GM19351 (cell line): ENCODE measurements at regions not wholly inside any gene's neighbourhood (a gene's known extent, or its start where the extent isn't known, plus 50 kb on each side); places are given as distances from the start of the nearest gene placed in this dataset.
"Not testable (repeated sequence)": the region's sequence is repeated elsewhere in the genome, so short reads cannot be mapped to it uniquely, and the experiment has no call there.

Experiments used
- ATAC-seq: cut with Tn5 transposase; IDR thresholded peaks from one replicate; pipeline ENCODE4 v1.9.1; 2021; ENCODE audit warnings: mild to moderate bottlenecking, moderate library complexity; ENCODE audit not compliant: unreplicated experiment

DNA sequence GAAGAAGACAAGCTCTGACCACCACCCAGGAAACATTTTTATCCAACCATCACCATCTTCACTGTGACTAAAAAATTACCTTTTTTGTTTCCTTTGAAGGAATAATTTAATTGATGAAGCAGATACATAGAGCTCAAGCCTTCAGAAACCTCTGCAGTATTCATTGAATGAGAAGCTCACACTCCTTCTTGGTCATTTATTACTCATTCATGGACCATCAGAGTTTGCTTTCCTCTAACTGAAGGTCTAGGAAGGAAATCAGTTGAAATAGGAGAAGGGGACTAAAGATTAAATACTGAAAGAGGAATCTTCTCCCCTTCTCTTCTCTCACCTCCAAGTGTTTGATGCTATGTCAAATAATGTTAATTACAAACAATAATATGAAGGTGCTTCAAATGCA is 290.6 kb upstream of the KLF3 start:
- no peak for ATAC-seq

GRCh38 chr4:38377195-38377594 is 286.8 kb upstream of the KLF3 start:
- ATAC-seq = no peak

- ATAC-seq = no peak
Observed at GRCh38 chr4:38378478-38378877, 285.5 kb upstream of the KLF3 start.

DNA sequence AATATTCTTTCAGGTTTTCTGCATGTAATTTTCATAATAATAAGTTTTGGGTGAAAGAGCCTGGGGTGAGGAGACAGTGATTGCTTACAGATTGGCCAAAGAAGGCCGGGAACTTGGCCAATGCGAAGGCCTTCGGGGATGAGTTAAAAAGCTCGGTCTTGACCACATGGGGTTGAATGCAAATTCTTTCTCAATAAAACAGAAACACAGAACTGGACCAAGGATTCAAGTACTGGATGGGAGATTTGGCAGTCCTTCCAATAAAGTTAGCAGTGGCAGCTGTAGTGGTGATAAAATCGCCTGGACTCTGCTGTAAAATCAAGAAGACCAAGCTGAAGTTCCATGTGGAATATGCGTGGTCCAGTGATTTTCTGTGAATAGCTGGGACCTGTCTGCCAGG is 282.2 kb upstream of the KLF3 start:
- ATAC-seq = no peak

DNA sequence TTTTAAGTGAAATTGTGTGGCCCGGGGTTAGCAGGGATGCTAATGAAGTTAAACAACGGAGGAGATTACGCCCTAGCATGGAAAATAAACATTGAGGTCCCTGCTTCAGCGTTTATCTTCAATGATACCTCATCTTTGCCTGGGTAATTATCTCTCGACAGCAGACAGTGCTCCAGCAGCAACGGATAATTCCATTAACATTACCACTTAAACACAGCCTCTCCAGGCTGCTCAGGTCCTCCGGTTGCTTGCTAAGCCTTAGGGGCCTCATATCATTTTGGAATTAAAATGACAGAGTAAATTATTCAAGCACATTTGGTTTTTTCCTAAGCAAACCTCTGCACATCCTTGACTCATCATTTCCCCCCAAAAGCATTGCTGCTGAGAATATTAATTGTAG is 281.5 kb upstream of the KLF3 start:
- ATAC-seq = no peak

DNA sequence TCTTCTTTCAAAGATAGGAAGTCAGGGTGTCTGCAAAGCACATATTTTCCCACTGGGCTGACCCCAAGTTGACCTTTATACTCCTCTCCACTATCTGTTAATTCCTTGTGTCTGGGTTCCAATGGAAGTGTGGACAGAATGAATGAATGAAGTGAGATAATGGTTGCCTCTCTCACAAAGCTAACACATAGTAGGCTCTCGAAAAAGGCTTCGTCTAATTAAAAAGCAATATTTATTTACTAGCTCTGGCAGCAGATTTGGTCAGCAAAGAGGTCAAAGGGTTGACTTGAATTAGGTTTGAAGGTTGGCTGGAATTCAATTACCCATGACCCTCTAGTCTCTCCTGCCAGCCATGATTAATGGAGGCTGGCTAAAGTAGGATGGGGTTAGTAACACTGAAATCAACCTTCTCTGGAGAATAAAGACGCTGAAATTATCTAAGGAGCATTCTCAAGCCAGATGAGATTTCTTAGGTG is 280.3 kb upstream of the KLF3 start:
- ATAC-seq = no peak

GRCh38 chr4:38385093-38386004 is 278.6 kb upstream of the KLF3 start:
- ATAC-seq = no peak

GRCh38 chr4:38386005-38386551 is 277.9 kb upstream of the KLF3 start:
- ATAC-seq = no peak

DNA sequence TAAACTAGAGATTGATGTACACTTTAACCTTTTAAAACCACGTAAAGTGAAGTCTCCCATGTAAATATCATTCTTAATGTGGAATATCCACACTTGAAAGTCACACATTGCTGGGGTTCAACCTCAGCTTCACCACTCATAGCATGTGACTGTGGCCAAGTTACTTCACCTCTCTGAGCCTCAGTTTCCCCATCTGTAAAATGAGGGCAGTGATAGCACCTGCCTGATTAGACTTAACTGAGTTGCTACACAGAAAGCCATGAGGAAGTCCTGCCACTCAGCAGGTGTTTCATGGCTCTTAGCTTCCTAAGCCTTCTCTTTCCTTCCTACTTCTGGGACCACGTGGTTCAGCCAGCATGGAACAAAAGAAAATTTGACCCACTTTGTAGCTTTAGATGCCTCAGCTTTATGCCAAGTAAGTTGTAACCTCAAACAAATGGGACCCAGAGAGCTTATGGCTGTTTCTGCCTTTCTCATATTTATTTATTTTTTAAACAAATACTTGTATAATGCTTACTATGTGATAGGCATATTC is 277.3 kb upstream of the KLF3 start:
- no peak for ATAC-seq

GRCh38 chr4:38387348-38387747 is 276.7 kb upstream of the KLF3 start:
- no peak for ATAC-seq

GRCh38 chr4:38387819-38388218 is 276.2 kb upstream of the KLF3 start:
- no peak for ATAC-seq

GRCh38 chr4:38388907-38389306 is 275.1 kb upstream of the KLF3 start:
- not testable (repeated sequence) for ATAC-seq

DNA sequence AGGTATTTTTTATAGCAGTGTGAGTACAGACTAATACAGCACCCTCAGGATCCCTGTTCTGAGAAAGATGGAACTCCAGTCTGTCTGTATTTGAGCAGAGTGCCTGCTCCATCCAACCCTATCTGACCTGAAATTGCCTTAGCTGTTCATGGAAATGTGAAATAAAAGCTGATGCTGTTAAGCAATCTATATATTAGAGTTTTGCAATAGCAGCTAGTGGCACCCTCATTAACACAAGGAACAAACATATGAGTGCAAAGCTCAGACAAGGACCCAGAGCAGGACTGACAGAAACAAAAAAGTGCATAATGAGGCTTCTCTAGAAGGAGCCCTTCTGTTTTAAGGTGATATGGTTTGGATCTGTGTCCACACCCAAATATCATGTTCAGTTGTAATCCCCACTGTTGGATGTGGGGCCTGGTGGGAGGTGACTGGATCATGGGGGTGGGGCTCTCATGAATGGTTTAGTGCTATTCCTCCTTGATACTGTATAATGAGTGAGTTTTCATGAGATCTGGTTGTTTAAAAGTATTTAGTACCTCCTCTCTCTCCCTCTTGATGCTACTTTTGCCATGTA is 272.9 kb upstream of the KLF3 start:
- ATAC-seq = no peak

DNA sequence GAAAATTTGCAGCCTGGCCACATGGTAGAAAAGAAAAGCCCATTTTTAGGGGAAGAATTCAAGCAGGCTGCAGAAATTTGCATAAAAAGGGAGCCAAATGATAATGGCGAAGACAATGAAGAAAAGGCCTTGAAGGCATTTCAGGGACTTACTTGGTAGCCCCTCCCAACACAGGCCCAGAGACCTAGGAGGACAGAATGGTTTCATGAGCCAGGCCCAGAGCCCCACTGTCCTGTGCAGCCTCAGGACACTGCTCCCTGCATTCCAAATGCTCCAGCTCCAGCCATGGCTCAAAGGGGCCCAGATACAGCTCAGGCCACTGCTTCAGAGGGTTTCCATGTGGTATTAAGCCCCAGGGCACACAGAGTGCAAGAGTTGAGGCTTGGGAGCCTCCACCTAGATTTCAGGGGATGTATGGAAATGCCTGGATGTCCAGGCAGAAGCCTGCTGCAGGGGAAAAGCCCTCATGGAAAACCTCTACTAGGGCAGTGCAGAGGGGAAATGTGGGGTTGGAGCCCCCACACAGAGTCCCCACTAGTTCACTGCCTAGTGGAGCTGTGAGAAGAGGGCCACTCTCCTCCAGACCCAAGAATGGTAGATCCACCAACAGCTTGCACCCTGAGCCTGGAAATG is 271.7 kb upstream of the KLF3 start:
- no peak for ATAC-seq

GRCh38 chr4:38396091-38396490 is 267.9 kb upstream of the KLF3 start:
- ATAC-seq = no peak

GRCh38 chr4:38396845-38397547 is 267.0 kb upstream of the KLF3 start:
- ATAC-seq = no peak

- ATAC-seq = no peak
Observed at GRCh38 chr4:38400946-38401345, 263.1 kb upstream of the KLF3 start.

DNA sequence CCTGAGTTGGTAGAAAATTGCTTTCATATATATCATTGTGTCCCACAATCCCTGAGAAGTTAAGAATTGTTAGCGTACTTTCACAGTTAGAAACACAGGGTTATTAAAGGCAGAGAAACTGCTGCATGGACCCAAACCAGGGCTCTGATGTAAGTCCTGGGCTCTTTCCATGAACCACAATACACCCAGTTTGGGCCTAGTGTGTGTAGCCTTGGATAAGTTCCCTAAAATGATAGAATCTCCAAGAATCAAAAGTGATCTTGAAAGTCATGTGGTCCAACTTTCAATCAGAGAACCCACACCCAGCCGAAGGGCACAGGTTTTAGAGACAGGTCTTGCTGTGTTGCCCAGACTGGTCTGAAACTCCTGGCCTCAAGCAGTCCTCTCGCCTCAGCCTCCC is 257.8 kb upstream of the KLF3 start:
- no peak for ATAC-seq

DNA sequence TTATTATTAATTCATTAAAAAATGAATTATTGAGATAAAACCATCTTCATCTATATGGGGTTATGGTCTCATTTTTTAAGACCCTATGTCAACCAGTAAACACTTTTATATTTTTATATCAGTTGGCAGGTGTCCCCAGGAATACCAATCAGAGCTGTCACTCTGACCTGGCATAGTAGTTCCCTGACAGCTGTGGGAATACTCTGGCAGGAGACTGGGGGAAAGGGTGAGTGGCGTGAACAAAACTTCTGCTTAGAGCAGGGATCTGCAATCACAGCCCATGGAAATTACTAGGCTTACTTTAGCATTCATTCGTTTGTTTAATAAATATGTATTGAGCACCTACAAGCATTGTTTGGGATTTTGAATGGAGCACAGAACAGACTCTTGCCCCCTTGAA is 254.1 kb upstream of the KLF3 start:
- no peak for ATAC-seq

DNA sequence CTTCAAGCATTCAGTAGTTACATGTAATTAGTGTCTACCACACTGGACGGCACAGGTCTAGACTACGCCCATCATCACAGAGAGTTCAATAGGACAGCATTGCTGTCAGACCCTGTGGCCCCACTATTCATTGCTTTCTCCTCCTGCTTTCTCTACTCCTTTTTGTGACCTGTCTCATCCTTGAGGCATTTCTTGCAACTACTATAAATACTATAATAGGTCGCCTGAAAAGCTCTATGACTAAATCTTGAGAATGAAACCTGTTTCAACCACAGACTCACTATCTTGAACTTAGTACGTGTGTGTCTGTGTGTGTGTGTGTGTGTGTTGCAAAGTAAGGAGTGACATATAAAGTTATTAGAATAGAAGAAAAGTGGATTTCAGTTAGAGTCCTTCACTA is 252.9 kb upstream of the KLF3 start:
- ATAC-seq = peak; percentile 90
